Hindlimb muscle (tissue), 1 donor: ENCODE measurements at regions not wholly inside any gene's neighbourhood (a gene's known extent, or its start where the extent isn't known, plus 50 kb on each side); places are given as distances from the start of the nearest gene placed in this dataset.
A peak's percentile ranks its signal among the peaks of the same experiment; 100 is the strongest.

ENCODE experiments used
- DNase-seq: peaks from one replicate; pipeline ENCODE4 v3.0.0-alpha.2; 2013

- no peak for DNase-seq
These were observed 1356.2 kb downstream of the TBC1D22A start for GRCh38 chr22:48118654-48119053.

- no peak for DNase-seq
These were observed 1354.4 kb downstream of the TBC1D22A start for GRCh38 chr22:48116871-48117270.

GRCh38 chr22:48112687-48113521 is 1350.5 kb downstream of the TBC1D22A start:
- no peak for DNase-seq

- no peak for DNase-seq
These were observed 1344.3 kb downstream of the TBC1D22A start for GRCh38 chr22:48106715-48107259.

GRCh38 chr22:48106215-48106614 is 1343.8 kb downstream of the TBC1D22A start:
- no peak for DNase-seq

- DNase-seq = no peak
These were observed 1342.8 kb downstream of the TBC1D22A start for GRCh38 chr22:48105259-48105658.

- DNase-seq = no peak
These were observed 1342.3 kb downstream of the TBC1D22A start for GRCh38 chr22:48104766-48105165.

GRCh38 chr22:48104102-48104738 is 1341.8 kb downstream of the TBC1D22A start:
- DNase-seq = no peak

- DNase-seq = peak; percentile 23
These were observed 1340.9 kb downstream of the TBC1D22A start for GRCh38 chr22:48103126-48103875.

- DNase-seq = no peak
These were observed 1340.1 kb downstream of the TBC1D22A start for GRCh38 chr22:48102581-48102980.

- DNase-seq = no peak
These were observed 1339.3 kb downstream of the TBC1D22A start for GRCh38 chr22:48101704-48102103.

- no peak for DNase-seq
These were observed 1338.4 kb downstream of the TBC1D22A start for GRCh38 chr22:48100685-48101417.

- no peak for DNase-seq
These were observed 1337.2 kb downstream of the TBC1D22A start for GRCh38 chr22:48099671-48100070.

- DNase-seq = no peak
These were observed 1336.8 kb downstream of the TBC1D22A start for GRCh38 chr22:48099251-48099650.

GRCh38 chr22:48098921-48099245 is 1336.4 kb downstream of the TBC1D22A start:
- DNase-seq = no peak

GRCh38 chr22:48098243-48098920 is 1335.9 kb downstream of the TBC1D22A start:
- no peak for DNase-seq

- DNase-seq = no peak
These were observed 1335.3 kb downstream of the TBC1D22A start for GRCh38 chr22:48097723-48098122.

- DNase-seq = no peak
These were observed 1334.6 kb downstream of the TBC1D22A start for GRCh38 chr22:48096851-48097665.

GRCh38 chr22:48096411-48096810 is 1334.0 kb downstream of the TBC1D22A start:
- no peak for DNase-seq

GRCh38 chr22:48093981-48094380 is 1331.5 kb downstream of the TBC1D22A start:
- DNase-seq = no peak

- DNase-seq = peak; percentile 12
These were observed 1330.4 kb downstream of the TBC1D22A start for GRCh38 chr22:48092866-48093265.
